ENCODE measurements at regions not wholly inside any gene's neighbourhood (a gene's known extent, or its start where the extent isn't known, plus 50 kb on each side); places are given as distances from the start of the nearest gene placed in this dataset.

- no peak for DNase-seq (ENCODE audit: low read depth)
Observed at GRCh38 chr4:19720190-19720589, 531.5 kb upstream of the SLIT2 start.

DNA sequence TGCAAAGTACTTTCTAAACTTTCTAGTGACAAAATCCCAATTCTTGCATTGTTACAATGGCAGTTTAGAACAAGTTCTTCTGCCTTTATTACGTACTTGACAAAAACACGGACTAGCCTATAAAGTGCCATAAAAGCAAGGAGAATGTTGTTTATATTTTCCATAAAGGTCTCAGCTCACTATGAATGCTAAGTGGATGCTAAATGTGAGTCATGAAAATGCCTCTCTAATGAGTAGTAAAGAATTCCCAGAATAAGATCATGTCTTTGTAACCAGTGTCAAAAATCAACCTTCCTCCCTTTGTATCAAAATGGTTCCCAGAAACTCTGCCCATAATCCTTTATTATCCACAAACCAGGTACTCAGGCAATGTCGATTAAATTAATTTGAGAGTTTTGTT is 539.8 kb upstream of the SLIT2 start:
- DNase-seq (ENCODE audit: low read depth), result peak; percentile 44

- DNase-seq (ENCODE audit: low read depth), result no peak
Observed at GRCh38 chr4:19707876-19708275, 543.8 kb upstream of the SLIT2 start.

GRCh38 chr4:19703391-19703790 is 548.3 kb upstream of the SLIT2 start:
- DNase-seq (ENCODE audit: low read depth), result no peak

- no peak for DNase-seq (ENCODE audit: low read depth)
Observed at GRCh38 chr4:19700992-19701391, 550.7 kb upstream of the SLIT2 start.

DNA sequence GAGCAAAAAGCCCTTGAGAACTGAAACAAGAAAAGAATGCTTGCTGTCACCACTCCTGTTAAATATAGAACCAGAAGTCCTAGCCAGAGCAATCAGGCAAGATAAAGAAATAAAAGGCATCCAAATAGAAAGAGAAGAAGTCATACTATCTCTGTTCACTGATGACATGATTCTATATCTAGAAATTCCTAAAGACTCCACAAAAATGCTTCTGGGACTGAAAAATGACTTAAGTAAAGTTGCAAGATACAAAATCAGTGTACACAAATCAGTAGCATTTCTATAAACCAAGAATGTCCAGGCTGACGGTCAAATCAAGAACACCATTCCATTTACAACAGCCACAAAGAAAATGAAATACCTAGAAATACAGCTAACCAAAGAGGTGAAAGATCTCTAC is 552.7 kb upstream of the SLIT2 start:
- DNase-seq (ENCODE audit: low read depth), result no peak

- no peak for DNase-seq (ENCODE audit: low read depth)
Observed at GRCh38 chr4:19694812-19695211, 556.9 kb upstream of the SLIT2 start.

- DNase-seq (ENCODE audit: low read depth), result no peak
Observed at GRCh38 chr4:19693936-19694570, 557.7 kb upstream of the SLIT2 start.

DNA sequence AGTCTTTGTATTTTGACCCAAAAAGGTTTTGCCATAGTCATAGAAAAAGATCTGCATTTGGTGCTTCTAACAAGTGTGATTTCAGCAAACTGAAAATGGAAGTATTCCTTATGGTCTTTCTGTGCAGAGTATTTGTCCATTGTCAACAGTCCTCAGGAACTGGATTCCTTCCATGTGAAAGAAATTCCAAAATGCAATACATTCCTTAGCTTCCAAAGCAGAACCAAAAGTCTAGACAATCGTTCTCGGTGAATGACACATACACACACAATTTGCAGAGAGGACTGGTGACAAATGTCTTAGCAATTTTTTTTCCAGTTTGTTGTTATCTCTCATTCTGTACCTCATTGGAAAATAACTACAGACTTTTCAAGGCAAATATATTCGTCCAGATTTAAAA is 562.2 kb upstream of the SLIT2 start:
- peak; percentile 53 for DNase-seq (ENCODE audit: low read depth)

DNA sequence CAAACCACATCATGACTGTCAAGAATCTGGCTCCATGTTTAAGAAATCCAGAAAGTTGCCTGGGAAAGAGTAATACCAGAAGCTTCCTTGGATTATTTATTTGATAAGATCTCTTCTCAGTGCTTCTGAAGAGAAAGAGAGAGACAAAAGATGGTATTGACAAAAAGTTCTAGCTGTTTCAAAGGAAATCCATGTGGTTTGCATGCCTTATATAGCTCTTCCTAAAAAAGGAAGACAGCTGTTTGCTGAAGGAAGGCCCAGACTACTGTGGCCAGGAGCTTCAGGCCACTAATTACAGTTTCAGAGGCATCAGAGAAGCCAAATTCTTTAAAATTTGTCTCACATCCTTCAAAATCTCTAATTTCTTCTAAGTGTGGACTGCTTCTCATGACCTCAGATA is 565.2 kb upstream of the SLIT2 start:
- no peak for DNase-seq (ENCODE audit: low read depth)

GRCh38 chr4:19684084-19684483 is 567.6 kb upstream of the SLIT2 start:
- peak; percentile 54 for DNase-seq (ENCODE audit: low read depth)

- DNase-seq (ENCODE audit: low read depth), result no peak
Observed at GRCh38 chr4:19683426-19683825, 568.3 kb upstream of the SLIT2 start.

DNA sequence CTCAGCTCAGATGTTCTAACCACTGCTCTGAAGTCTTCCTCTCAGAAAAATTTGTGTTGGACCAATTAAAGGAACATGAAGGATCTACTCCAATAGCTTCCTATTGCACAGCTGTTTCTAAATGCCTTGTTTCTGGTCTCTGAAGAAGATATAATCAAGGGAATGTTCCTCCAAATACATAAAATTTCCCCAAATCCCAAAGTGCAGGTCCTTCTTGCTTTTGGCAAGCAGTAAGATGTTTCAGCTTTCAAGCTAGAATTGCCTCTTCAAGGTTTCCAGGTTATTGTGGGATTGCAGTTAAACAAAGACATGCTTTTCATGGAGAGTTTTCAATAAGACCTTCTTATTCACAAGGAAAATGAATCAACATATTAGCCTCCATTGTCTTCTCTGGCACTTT is 574.5 kb upstream of the SLIT2 start:
- no peak for DNase-seq (ENCODE audit: low read depth)

DNA sequence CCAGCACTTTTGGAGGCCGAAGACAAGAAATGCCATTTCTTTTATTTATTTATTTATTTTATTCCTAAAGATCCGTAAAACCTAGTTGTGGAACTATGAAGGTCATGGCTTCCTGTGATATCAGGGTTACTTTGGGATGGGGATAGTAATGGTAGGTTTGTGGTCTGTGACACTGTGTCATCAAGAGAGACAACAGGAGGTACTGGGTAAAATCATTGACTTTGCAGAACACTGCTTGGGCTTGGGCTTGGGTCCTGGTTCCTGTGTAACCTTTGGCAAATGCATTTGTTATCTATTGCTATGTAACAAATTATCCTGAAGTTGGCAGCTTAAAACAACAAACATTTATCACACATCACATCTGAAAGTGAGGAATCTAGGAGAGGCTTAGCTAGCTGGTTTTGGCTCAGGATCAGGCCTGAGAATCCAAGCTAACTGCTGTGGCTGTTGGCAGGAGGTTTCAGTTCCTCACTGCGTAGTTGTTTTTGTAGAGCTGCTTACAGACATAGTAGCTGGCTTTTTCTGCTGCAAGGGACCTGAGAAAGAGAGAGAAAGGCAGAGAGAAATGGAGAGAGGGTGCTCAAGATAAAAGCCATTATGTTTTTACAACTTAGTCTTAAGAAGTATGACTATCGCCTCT is 576.4 kb upstream of the SLIT2 start:
- no peak for DNase-seq (ENCODE audit: low read depth)

DNA sequence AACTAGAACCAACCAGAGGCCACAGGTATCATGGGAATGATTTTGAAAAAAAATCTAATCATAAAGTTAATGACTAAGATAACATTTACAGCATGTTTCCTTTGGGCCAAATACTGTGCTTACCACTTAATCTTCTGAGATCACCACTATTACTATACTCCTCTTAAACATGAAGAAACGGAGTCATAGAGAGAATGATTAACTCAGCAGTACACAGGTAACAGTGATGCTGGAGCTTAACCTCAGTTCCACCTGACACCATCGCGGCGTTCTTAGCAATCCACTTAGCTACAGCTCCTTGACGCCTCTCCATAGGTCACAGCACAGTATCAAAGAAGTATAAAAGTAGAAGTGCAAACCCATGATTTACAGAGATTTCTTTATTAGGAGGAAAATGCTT is 592.6 kb upstream of the SLIT2 start:
- DNase-seq (ENCODE audit: low read depth), result no peak

DNA sequence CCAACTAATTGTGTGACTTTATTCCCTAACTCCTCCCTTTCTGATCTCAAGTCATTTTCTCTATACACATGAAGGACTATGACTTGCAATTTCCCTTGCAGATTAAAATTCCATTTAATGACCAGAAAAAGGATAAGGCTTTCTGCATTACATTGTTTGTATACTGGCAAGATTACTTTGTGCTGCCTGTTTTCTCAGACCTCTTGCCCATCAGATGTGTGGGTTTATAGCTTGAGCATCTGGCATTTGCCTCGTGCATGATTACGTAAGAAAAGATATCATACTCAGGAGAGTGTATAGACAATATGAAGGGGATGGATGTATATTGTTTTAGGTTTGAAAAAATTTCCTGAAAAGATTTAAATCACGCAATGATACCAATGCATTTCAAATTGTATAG is 593.8 kb upstream of the SLIT2 start:
- DNase-seq (ENCODE audit: low read depth), result no peak

- no peak for DNase-seq (ENCODE audit: low read depth)
Observed at GRCh38 chr4:19655666-19656065, 596.0 kb upstream of the SLIT2 start.

DNA sequence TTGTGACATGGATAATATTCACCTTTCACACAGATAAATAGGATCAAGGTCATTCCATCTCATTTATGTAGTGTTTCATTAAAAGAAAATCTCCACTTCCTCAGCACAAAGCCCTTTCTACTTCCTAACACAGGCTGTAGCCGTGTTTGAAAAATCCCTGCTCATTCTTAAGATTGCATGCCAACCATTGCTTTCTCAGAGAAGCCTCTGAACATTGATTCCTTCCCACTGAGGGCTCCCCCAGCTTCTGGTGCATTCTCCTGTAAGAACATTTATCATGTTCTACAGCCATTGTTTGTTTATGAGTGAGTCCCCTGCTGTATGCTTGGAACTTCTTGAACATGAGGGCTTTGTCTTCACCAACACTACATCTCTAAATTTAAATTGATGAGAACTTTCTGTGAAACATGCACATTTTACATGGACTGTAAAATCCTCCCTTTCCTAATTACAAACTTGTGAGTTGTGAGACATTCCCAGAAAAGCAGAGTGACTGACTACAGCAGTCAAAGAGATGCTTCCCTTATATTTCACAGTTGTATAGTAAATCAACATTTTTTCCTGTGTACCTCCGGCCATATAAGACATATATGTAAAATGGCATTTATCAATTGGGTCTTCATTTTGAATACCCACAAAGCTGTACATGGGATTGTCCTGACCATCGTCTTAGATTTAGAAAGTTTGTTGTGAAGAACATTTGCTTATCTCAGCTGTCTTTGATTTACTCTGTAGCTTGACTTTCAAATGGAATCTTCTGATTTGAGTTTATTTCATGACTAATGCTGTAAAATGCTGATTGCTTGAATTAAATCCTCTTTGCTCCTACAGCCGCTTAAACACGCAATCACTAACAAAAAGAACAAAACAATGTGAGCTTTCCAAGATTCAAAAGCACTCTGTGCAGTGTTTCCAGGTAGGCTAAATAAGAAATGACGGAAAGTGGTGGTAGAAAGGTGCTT is 600.5 kb upstream of the SLIT2 start:
- DNase-seq (ENCODE audit: low read depth), result no peak

GRCh38 chr4:19645589-19645988 is 606.1 kb upstream of the SLIT2 start:
- DNase-seq (ENCODE audit: low read depth), result no peak

DNA sequence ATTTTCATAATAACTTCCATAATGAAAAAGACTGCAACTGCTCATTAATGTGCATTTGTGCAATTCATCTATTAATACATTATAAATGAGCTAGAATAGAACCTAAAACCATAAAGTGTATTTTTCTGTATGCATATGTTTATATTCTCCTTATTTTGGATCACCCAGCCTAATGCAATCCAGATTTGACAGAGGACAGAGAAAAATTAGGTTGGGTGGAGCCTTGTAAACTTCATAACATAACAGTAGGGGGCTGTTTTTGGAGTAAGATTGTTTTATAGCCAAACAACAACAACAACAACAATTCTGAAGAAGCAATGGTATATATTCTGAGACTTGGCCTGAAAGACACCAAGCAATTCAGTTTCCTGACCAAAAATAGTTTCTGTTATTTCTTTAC is 615.3 kb upstream of the SLIT2 start:
- DNase-seq (ENCODE audit: low read depth), result no peak

DNA sequence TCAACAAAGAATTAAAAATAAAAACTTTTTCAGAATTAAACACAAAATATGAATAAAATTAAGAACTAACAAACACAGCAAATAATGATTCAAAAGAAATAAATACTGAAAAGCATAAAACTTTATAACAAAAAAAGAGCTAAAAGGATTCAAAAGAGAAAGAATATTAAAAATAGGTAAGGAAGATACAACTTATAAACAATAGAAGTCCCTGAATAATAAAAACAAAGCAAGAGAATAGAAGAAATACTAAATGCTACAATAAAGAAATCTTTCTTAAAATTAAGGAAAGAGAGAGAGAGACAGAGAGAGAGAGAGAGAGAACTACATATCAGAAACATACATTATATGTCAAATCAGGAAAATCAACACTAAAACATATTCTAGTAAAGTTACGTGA is 619.9 kb upstream of the SLIT2 start:
- no peak for DNase-seq (ENCODE audit: low read depth)

GRCh38 chr4:19623866-19624265 is 627.8 kb upstream of the SLIT2 start:
- no peak for DNase-seq (ENCODE audit: low read depth)

GRCh38 chr4:19615086-19615689 is 636.5 kb upstream of the SLIT2 start:
- DNase-seq (ENCODE audit: low read depth), result no peak
